SIG-M5 treated with dmso at 0.1 percent for 504 hours (cell line): ENCODE measurements at regions not wholly inside any gene's neighbourhood (a gene's known extent, or its start where the extent isn't known, plus 50 kb on each side); places are given as distances from the start of the nearest gene placed in this dataset.
"Not testable (repeated sequence)": the region's sequence is repeated elsewhere in the genome, so short reads cannot be mapped to it uniquely, and the experiment has no call there.

Experiments
- DNase-seq: peaks from one replicate; lab custom pipeline; 2025; ENCODE audit not compliant: unreplicated experiment; lab: John Stamatoyannopoulos, UW

DNA sequence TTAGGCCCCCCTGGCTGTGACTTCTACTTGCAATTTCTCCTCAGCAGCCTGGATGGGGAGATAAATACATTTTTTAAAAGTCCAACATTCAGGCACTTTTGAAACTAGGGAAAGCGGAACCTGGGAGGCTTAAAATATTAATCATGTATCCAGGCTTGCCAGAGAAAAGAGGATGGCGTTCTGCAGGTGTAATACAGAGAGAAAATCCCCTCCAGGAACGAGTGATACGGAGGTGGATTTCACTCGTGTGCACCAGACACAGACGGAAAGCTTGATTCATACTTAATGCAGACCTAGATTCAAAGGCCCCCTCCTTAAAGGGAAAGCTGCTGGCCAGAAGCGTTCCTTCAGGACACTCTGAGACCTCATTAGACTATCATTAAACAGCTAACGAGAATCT, 354.0 kb upstream of the BOD1L1 start:
- no peak for DNase-seq

DNA sequence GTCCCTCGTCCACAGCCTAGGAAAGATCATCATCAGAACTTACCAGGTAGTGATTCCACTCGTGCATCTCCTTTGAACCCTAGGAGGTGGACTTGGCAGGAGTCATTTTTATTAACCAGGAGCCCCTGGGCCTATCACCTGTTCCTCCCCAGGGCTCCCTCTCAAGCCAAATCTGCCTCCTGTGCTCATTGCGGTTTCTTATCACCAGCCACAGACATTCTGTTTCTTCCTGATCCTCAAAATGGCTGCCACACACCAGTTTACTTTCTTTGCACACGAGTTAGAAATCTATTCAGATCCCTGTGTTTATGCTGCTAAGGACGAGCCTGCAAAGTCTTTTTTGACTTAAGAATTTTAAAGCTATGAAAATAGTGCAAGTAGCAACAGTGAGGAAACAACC, 354.5 kb upstream of the BOD1L1 start:
- DNase-seq: no peak

DNA sequence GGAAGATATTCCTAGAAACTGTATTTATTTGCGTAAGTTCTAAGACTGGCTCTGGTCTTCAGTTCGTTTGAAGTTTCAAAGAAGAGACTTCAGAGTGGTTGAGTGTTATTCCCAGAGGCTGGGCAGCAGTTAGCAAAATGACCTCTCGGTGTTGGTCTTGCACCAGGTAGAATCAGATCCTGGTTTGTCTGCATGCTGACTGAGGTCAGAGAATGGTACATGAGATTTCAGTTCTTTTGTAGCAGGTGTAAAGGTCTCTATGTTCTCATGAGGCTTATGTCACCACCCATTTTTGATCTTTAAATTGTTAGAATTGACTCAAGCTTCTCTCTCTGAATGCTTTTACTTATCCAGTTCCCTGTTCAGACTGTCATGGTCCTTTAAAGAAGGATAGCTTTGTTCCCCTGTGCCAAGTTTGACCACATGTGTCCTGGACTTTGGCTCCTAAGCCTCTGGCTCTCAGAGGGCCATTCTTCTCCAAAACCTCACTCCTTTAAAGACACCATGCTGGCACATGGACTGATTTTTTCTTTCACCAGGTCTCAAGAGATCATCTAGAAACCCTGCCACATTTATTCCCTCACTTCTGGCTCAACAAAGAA, 355.8 kb upstream of the BOD1L1 start:
- DNase-seq: no peak

DNA sequence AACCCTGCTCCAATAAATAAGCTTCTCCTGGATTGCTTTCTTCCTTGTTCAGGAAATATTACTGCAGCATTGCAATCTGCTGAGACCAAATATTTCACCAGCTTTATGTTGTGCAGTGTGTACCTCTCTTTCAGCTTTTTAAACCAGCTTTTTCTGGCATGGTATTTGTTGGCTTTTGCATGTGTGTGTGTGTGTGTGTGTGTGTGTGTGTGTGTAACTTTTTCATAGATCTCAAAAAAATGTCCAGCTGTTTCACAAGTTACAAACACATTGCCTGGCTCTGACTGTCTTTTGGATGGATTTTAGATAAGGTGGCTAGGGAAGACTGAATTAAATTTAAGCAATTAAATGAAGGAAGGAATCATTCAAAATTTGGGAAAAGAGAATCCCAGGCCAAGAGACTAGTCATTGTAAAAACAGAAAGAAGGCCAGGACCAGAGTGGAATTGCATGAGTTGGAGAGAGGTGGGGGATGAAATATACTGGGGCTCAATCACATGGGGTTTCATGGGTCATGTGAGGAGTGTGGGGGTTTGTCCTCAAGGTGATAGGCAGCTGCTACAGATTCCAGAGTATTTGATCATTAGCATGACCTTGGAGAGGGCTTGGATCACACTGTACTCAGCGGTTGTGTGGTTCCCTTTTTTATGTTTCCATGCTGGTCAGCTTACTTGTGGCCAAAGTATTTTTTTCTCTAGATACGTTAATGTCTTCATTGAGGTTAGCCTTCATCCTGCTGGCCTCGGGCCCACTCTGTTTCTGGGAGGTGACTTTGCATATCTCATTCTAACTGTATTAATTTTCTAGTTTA, 357.7 kb upstream of the BOD1L1 start:
- no peak for DNase-seq

DNA sequence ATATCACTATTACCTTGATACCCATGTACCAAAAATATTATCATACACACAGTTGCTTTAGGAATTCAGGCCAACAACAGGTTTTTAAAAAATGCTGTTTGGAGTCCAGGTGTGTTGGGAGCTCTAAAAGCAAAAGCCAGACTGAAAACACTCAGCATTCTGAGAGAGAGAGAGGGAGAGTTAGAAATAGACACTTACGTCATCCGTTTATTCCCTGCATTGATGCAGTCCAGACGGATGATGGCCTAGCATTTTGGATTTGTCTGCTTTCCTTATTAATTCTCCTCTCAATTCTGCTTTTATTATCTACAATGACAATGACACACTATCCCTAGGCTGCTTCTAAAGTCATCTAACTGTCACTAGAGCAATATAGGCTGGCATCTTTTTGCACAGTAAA, 358.3 kb upstream of the BOD1L1 start:
- no peak for DNase-seq

DNA sequence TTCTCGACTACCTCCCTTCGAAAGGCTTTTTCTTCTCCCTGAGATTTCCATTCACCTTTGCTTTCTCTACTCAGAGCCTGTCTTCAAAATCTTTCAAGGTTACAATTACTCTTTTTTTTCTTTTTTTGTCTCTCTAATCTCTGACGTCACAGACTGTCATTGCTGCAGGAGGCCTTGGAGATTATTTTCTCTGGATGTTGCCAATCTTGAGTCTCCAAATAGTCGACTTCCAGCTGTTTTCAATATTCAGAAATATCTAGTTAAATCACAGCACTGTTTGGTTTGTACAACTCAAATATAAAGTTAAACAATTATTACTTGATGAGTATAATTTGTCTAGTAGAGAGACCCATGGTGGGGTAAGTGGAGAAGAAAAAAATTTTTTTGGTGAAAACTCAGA, 359.0 kb upstream of the BOD1L1 start:
- DNase-seq: no peak

DNA sequence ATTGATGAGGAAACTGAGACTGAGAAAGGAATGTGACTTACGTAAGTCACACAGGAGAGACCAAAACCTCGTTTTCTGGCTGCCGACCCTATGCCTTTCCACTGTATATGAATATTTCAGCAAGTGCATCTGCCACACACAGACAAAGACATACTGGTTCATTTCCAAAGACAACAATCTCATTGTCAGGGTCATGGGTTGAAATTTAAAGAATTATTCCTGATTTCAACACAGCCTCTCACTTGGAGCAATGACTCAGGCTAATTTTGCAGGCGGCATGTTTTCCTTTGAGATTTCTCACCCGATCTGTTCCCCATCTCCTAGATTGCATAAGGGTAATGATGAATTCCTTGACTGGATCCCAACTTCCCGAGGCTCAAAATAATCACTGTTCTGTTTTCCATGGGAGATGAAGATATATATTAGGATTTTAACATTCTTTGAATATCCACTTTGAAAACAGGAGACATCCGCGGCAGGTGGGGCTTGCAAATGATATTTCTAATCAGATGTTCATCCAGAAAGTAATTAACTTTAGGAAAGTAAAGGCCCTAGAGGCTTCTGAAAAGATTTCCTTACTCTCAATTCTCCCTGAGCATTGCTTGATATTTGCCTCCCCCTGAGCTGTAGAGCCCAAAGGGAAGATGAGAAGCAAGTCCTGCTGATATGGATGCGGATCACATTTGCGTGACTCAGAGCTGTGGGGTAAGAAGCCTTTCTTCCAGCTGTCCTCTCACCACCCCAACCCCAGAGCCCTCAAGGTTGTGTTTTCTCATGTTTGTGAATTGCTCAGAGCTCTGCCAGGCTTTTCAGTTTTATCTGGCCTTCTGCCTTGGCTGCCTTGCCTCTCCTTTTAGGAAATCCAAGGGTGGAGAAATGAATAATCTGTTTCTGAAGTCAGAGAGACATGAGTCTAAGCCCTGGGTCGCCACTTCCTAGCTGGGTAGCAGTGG, 361.1 kb upstream of the BOD1L1 start:
- no peak for DNase-seq

DNA sequence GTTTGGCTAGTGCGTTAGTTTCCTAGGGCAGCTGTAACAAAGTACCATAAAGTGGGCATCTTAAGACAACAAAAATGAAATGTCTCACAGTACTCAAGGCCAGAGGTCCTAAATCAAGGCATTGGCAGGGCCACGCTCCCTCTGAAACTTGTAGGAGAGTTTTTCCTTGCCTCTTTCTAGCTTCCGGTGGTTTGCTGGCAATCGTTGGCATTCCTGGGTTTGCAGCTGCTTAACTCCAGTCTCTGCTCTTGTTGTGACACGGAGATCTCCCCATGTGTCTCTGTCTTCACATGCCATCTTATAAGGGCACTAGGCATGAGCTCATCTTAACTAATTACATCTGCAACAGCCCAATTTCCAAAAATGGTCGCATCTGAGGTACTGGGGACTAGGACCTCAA, 362.0 kb upstream of the BOD1L1 start:
- no peak for DNase-seq

DNA sequence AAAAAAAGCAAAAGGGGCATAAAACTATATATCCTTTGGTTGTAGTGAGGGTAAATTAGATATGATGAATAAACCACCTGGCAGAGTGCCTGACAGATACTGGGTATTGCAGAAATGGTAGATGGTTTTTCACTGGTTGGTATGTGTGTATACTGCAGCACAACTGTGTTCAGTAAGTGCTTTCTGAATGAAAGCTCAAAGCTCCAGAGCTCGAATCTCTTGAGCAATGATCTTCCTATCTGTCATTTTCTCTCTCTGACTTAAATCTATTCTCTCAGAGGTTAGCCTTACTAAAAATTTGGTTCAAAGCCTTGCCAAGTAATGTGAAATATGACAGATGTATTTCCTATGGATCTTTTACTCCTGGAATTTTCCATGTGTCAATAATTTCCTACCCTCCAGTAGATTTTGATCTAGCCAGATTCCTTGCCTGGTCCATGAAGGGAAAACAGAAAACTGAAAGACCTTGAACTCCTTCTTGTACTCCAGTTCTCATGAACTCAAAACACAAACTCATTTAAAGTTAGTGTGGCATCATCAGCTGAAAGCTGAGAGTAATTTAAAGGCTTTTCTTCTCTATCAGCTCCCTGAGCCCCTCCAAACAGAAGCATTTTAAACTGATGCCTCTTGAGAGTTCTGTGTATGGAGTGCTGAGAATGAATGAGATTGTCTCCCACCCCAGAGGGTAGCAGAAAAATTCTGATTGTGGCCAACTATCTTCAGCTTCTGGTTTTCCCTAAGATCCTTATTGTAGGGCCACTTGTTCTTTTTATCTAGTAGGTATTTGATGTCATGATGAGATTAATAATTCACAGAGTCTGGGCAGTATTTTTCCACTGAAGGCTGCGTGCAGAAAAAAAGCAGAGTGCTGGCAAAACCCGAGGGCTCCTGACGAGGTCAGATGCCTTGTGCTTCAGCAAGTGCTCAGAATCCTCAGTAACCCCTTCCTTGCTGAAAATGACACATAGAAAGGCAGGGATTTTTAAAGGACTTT, 363.4 kb upstream of the BOD1L1 start:
- no peak for DNase-seq

DNA sequence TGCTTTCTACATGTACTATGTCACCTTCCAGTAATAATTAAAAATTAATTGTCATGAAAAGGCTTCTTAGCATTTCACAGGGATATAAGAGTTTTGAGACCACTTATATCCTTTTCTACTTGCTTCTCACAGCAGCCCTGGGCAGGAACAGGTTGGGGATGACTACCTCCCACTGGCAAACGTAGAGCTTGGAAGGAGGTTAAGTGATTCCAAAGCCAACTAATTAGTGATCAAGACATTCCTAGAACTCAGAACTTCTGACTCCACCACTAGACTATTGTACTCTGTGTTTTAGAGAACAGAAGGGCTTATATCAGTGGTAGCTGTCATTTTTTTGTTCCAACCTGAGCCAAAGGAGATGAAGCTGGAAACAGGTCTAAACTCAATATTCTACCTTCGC, 364.5 kb upstream of the BOD1L1 start:
- DNase-seq: no peak

DNA sequence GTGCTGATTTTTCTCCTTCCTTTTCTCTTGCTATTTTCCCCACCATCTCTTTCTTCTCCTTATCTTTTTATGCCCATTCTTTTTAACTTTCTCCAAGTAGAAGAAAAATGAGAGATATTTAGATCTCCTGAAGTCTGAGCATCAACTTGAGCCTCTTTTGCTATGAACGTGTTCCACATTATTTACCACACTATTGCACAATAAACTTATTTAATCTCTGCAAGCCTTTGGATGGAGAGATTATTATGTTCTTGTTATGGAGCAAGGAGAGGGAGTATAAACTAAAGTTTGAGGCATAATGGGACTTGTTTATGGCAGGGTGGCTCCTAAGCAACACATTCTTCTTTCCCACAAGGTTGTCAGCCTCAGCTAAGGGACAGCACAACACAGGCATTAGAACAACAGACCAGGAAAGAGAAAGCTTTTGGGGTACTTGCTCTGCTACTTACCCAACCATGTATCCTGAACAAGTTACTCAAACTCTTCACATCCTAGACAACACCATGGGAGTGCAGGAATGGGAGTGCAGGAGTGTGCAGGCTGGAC, 365.5 kb upstream of the BOD1L1 start:
- DNase-seq: no peak

DNA sequence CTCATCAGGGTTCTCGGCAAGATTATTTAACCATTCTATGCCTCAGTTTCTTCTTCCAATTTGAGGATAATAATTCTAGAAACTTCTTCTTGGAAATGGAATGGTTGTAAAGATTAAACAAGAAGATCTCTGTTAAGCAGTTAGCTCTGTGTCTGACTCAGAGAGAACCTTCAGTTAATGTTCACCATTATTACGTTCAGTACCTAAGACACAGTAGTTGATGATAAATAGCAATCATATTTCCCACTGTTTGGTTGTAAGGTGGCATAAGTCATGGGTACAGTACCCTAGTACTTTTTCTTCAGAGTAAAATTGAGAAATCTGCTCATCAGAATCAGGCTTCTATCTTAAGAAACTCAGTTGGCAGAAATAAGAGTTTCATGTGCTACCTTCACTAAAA, 366.5 kb upstream of the BOD1L1 start:
- no peak for DNase-seq

DNA sequence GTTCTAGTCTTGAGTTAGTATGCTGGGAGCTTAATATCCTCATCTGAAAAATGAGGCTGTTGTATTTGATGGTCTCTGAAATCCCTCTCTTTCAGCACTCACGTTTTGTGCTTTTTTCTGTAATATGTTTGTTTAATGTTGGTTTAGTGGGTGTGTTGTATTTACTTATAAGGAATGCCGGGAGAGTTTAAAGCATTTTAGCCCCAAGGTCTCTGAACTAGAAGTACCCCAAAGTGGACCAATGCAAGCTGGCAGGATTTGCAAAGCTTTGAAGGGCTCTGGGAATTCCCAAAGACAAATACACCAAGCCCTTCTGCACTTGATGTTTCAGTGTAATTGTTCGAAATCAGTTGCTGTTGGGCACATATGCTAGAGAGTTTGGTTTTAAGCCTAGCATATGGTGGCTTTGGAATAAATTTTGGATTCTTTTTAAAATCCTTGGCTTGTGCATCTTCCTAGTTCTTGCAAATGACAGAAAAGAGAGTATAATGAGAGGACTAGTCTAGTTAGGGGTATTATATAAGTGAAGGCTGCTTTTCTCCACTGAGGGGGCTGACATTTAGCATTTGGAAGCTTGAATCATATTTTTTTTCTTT, 371.4 kb upstream of the BOD1L1 start:
- no peak for DNase-seq

DNA sequence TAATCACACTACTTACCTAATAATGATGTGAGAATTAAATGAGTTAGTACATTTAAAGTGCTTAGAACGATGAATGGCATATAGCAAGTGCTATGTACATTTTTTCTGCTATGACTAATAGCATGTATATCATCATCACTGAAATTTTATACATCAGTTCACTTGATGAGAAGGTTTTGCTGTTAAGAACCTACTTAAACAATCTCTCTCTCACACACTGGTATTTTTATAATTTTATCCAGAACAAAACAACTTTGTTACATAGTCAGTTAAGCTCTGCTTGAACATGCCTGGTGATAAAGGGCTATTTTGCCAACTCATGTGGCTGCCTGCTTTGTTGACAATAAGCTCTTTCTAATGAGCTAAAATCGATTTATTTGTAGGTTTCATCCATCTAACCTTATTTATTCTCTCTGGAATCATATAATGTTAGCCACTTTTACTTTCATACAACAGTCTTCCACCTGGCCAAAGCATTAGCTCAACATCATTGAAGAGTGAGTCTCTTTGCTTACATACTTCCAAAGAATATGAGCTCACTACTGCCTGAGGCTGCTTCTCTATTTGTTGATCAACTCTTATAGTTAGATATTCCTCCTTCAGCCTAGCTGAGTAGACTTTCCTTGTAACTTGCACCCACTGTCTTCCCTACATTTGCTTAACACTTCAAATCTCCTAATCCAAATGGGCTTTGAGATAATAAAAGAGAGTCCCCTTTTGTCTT, 372.7 kb upstream of the BOD1L1 start:
- DNase-seq: no peak

DNA sequence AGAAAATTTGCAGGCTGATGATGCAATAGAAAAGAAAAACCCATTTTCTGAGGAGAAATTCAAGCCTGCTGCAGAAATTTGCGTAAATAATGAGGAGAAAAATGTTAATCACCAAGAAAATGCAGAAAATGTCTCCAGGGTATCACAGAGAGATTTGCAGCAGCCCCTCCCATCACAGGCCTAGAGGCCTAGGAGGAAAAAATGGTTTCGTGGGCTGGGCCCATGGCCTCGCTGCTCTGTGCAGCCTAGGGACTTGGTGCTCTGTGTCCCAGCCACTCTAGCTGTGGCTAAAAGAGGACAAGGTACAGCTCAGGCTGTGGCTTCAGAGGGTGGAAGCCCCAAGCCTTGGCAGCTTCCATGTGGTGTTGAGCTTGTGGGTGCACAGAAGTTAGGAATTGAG, 374.8 kb upstream of the BOD1L1 start:
- DNase-seq: not testable (repeated sequence)

DNA sequence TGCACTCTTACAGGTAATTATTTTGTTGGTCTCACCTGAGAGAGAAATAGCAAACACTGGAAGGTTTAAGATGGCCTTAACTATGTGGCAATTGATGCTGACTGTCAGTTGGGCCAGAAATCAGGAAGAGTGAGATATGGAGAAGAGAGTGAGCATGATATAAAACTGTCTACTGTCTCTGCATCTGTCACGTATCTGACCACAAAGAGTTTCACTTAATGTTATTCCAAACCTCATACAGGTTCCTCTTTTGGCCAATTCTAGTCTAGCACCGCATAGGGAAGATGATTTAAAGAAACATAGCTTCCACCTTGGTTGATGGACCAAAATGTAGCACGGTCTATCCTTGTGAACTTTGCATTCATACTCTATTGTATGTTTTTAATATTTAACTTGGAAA, 381.0 kb upstream of the BOD1L1 start:
- no peak for DNase-seq

DNA sequence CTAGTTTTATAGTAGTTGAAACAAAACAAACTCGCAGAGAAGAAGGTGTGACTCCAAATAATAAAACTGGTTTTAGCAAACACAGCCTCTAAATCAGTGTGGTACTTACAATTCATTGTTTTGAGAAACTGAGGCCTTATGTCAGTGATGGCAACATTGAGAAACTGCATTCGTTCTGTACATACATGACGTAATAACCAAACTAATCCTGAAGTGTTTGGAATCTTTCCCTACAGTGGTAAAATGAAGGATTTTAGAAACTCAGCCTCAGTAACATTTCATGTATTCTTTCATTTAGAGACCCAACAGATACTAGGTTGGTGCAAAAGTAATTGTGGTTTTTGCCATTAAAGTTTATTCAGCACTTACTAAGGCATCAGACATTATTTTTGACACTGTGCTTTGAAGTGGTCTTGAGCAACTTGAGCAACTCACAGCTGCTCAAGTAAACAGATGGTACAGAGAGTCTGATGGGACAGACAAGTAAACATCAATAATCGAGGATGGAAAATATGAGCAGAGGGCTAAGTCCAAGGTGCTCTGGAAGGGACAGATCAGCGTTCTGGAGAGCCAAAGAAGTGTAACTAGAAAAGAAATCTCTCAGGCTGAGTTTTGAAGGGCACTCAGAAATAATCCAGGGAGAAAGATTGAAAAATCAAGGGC, 390.8 kb upstream of the BOD1L1 start:
- no peak for DNase-seq

DNA sequence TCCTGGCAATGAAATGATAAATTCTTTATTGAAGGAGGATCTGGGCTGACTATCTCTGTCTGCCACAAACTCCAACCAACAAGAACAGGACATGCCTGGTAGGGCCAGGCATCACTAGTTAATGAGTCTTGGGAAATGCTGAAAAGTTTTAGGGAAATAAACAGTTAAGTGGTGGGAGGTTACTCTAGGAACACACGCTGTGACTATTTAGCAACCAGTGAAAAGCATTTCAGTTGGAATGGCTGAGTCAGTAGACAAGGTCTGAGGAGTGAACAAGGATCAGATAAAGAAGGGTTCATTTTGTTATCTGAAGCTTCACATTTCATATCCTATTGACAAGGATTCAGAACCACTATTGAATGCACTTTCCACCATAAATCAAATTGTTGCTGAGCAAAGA, 394.9 kb upstream of the BOD1L1 start:
- no peak for DNase-seq

DNA sequence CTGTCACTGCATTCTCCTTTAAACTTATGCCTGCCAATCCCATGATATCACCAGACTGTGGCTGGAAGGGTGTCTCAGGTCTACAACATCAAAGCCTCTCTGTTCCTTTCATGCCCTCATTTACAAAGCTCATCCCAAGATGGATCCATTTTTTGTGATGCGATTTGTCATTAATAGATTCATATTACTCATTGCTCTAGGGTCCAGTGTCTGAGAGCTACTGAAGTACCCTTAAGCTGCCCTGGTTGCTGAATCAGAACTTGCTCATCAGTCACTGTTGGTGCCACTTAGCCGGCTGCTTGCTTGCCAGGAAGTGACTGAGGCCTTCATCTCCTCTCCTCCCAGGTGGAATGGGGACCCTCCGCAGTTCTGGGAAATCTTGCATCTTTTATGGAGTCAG, 395.5 kb upstream of the BOD1L1 start:
- no peak for DNase-seq
